Ishikawa (cell line): ENCODE measurements at regions not wholly inside any gene's neighbourhood (a gene's known extent, or its start where the extent isn't known, plus 50 kb on each side); places are given as distances from the start of the nearest gene placed in this dataset.

Source experiments
- RAD21 ChIP-seq: IDR thresholded peaks from 2 replicates; pipeline ENCODE4 v1.6.1; 2012; ENCODE audit warnings: low read depth
- USF1 ChIP-seq: IDR thresholded peaks from 2 replicates; pipeline ENCODE4 v1.6.1; 2012
- ZBTB7A ChIP-seq: IDR thresholded peaks from 2 replicates; pipeline ENCODE4 v1.6.1; 2012; ENCODE audit warnings: low read depth

- no peak for TF ChIP-seq USF1
- no peak for TF ChIP-seq RAD21
- no peak for TF ChIP-seq ZBTB7A
These were observed 699.2 kb downstream of the KCNT2 start for GRCh38 chr1:195909061-195909460.
